H1 (cell line): ENCODE measurements at regions not wholly inside any gene's neighbourhood (a gene's known extent, or its start where the extent isn't known, plus 50 kb on each side); places are given as distances from the start of the nearest gene placed in this dataset.

ENCODE experiments used
- CTCF ChIA-PET: fragments of 300-600 bp; sonication (Branson Sonifier 250); formaldehyde crosslinking; loops from one replicate; lab custom pipeline; 2021; ENCODE audit not compliant: partially characterized antibody; lab: Charles Lee
- POLR2A ChIA-PET: fragments of 300-600 bp; sonication (Branson Sonifier 250); formaldehyde crosslinking; loops from one replicate; lab custom pipeline; 2021; ENCODE audit warnings: inconsistent platforms; ENCODE audit not compliant: partially characterized antibody; lab: Charles Lee
- DNase-seq, 2 experiments: peaks; one replicate each; pipeline versions ENCODE4 v3.0.0 to v3.0.0-alpha.2; 2010 to 2022; ENCODE audit warnings: low spot score in 2 of 2, low read depth in 1 of 2, mixed read lengths in 1 of 2
- FAIRE-seq: peaks from 2 replicates; lab custom pipeline; 2011; peaks lifted over from hg19 to GRCh38; lab: Jason Lieb, UNC
- H2AFZ ChIP-seq: 2 replicates; pipeline ENCODE4 v1.8.1; 2012; ENCODE audit warnings: low read length, inconsistent platforms
- H2AK5ac ChIP-seq: 2 replicates; pipeline ENCODE4 v1.6.1; 2013; ENCODE audit warnings: low read depth, low read length
- H2BK120ac ChIP-seq: replicated peaks from 2 replicates; pipeline ENCODE3; 2013; ENCODE audit warnings: low read depth, low read length, inconsistent platforms
- H2BK12ac ChIP-seq: 2 replicates; pipeline ENCODE4 v1.6.1; 2013; ENCODE audit warnings: low read depth, low read length
- H2BK15ac ChIP-seq: 2 replicates; pipeline ENCODE4 v1.6.1; 2013; ENCODE audit warnings: low read length
- H2BK20ac ChIP-seq: 2 replicates; pipeline ENCODE4 v1.6.1; 2013; ENCODE audit warnings: low read length
- H2BK5ac ChIP-seq: 2 replicates; pipeline ENCODE4 v1.6.1; 2013; ENCODE audit warnings: low read depth, low read length
- H3K14ac ChIP-seq: 2 replicates; pipeline ENCODE4 v1.6.1; 2013; ENCODE audit warnings: inconsistent platforms; ENCODE audit not compliant: insufficient read length
- H3K18ac ChIP-seq: 2 replicates; pipeline ENCODE4 v1.6.1; 2013; ENCODE audit warnings: low read length; ENCODE audit errors: extremely low read depth
- H3K23ac ChIP-seq: 2 replicates; pipeline ENCODE4 v1.6.1; 2013; ENCODE audit warnings: inconsistent platforms; ENCODE audit not compliant: insufficient read length
- H3K23me2 ChIP-seq: 2 replicates; pipeline ENCODE4 v1.6.1; 2013; ENCODE audit warnings: low read depth, low read length
- H3K27ac ChIP-seq: 2 replicates; pipeline ENCODE4 v1.6.1; 2011; ENCODE audit warnings: low read depth, low read length, inconsistent platforms
- H3K27me3 ChIP-seq, 4 experiments: replicated peaks in 1 of 4; 1 replicate in 1 of 4; 2 replicates in 3 of 4; pipeline versions ENCODE4 v1.6.1 to v1.8.1; 2011 to 2013; ENCODE audit warnings: low read length in 3 of 4, mild to moderate bottlenecking in 3 of 4, inconsistent platforms in 2 of 4, mixed read lengths in 2 of 4, moderate library complexity in 1 of 4; ENCODE audit not compliant: control insufficient read depth in 3 of 4, insufficient read depth in 3 of 4; ENCODE audit errors: extremely low read depth in 1 of 4
- H3K36me3 ChIP-seq, 4 experiments: 2 replicates each; pipeline versions ENCODE4 v1.6.1 to v1.8.1; 2011 to 2013; ENCODE audit warnings: mild to moderate bottlenecking in 4 of 4, low read length in 3 of 4, moderate library complexity in 2 of 4, control low read depth in 1 of 4, inconsistent platforms in 1 of 4; ENCODE audit not compliant: insufficient read depth in 4 of 4, control insufficient read depth in 2 of 4
- H3K4ac ChIP-seq: replicated peaks from 2 replicates; pipeline ENCODE3; 2013; ENCODE audit warnings: low read length, low read depth, mixed read lengths, inconsistent platforms; ENCODE audit not compliant: insufficient read length
- H3K4me1 ChIP-seq, 4 experiments: replicated peaks in 1 of 4; 1 replicate in 1 of 4; 2 replicates in 3 of 4; pipeline versions ENCODE4 v1.6.1 to v1.8.1; 2011 to 2013; ENCODE audit warnings: low read length in 3 of 4, inconsistent platforms in 2 of 4, mixed read lengths in 1 of 4; ENCODE audit not compliant: insufficient read depth in 4 of 4, control insufficient read depth in 3 of 4
- H3K4me2 ChIP-seq, 2 experiments: 2 replicates each; pipeline versions ENCODE4 v1.6.1 to v1.8.1; 2011 to 2013; ENCODE audit warnings: low read depth in 2 of 2, low read length in 2 of 2, control low read depth in 1 of 2, inconsistent platforms in 1 of 2, mild to moderate bottlenecking in 1 of 2; ENCODE audit not compliant: insufficient read depth in 1 of 2
- H3K4me3 ChIP-seq, 4 experiments: fragments of 200-600, 300-600 bp in 1 of 4; sonication (generic), shearing (Covaris generic), sonication (Bioruptor Twin) in 1 of 4; 2 replicates each; pipeline versions ENCODE4 v1.5.1 to v1.8.1; 2011 to 2016; ENCODE audit warnings: low read length in 4 of 4, low read depth in 3 of 4, control low read depth in 2 of 4, inconsistent platforms in 2 of 4, mild to moderate bottlenecking in 2 of 4, mixed read lengths in 1 of 4, moderate library complexity in 1 of 4; ENCODE audit not compliant: insufficient read depth in 2 of 4; ENCODE audit errors: extremely low read depth in 1 of 4
- H3K56ac ChIP-seq: replicated peaks from 2 replicates; pipeline ENCODE3; 2013; ENCODE audit warnings: low read depth, mild to moderate bottlenecking, mixed read lengths, low read length, inconsistent platforms; ENCODE audit not compliant: insufficient read length
- H3K79me1 ChIP-seq: 2 replicates; pipeline ENCODE4 v1.6.1; 2013; ENCODE audit warnings: low read depth, low read length, control low read depth
- H3K79me2 ChIP-seq, 2 experiments: 2 replicates each; pipeline versions ENCODE4 v1.6.1 to v1.8.1; 2012 to 2013; ENCODE audit warnings: low read length in 2 of 2, mild to moderate bottlenecking in 2 of 2, inconsistent platforms in 1 of 2; ENCODE audit not compliant: insufficient read depth in 2 of 2, control insufficient read depth in 1 of 2
- H3K9ac ChIP-seq, 4 experiments: replicated peaks in 1 of 4; 1 replicate in 1 of 4; 2 replicates in 3 of 4; pipeline versions ENCODE4 v1.6.1 to v1.8.1; 2011 to 2013; ENCODE audit warnings: low read depth in 3 of 4, low read length in 3 of 4, control low read depth in 2 of 4, mild to moderate bottlenecking in 2 of 4, moderate library complexity in 2 of 4, inconsistent platforms in 1 of 4; ENCODE audit errors: extremely low read depth in 1 of 4
- H3K9me3 ChIP-seq, 2 experiments: 2 replicates each; pipeline versions ENCODE4 v1.6.1 to v1.8.1; 2012 to 2013; ENCODE audit warnings: mild to moderate bottlenecking in 2 of 2, moderate library complexity in 2 of 2, control low read depth in 1 of 2, inconsistent platforms in 1 of 2, low read depth in 1 of 2, low read length in 1 of 2, mixed read lengths in 1 of 2; ENCODE audit not compliant: insufficient read depth in 2 of 2
- H4K20me1 ChIP-seq, 2 experiments: replicated peaks in 1 of 2; 2 replicates each; pipeline versions ENCODE3 to v1.8.1; 2011 to 2013; ENCODE audit warnings: inconsistent platforms in 2 of 2, low read length in 2 of 2, mild to moderate bottlenecking in 1 of 2; ENCODE audit not compliant: insufficient read depth in 2 of 2, control insufficient read depth in 1 of 2
- H4K5ac ChIP-seq: 2 replicates; pipeline ENCODE4 v1.6.1; 2013; ENCODE audit warnings: low read length, low read depth, mixed read lengths, inconsistent platforms; ENCODE audit not compliant: insufficient read length
- H4K8ac ChIP-seq: 2 replicates; pipeline ENCODE4 v1.8.0; 2013; ENCODE audit warnings: mild to moderate bottlenecking, moderate library complexity, low read length, inconsistent platforms; ENCODE audit not compliant: insufficient read depth; ENCODE audit errors: extremely low read depth
- H4K91ac ChIP-seq: replicated peaks from 2 replicates; pipeline ENCODE3; 2013; ENCODE audit warnings: low read length, mixed read lengths, inconsistent platforms; ENCODE audit not compliant: insufficient read length
- GABPA ChIP-seq: IDR thresholded peaks from 2 replicates; pipeline ENCODE4 v1.6.1; 2011; ENCODE audit warnings: mild to moderate bottlenecking, low read length, moderate library complexity, borderline replicate concordance; ENCODE audit not compliant: insufficient read depth
- HDAC6 ChIP-seq: IDR thresholded peaks from one replicate; pipeline ENCODE4 v1.7.1; 2012; ENCODE audit warnings: low read depth, mild to moderate bottlenecking, inconsistent platforms, low read length, moderate library complexity
- MAX ChIP-seq: IDR thresholded peaks from 2 replicates; pipeline ENCODE4 v1.6.1; 2012; ENCODE audit warnings: inconsistent platforms
- POLR2A ChIP-seq, 2 experiments: IDR thresholded peaks; 1 replicate in 1 of 2; 2 replicates in 1 of 2; pipeline ENCODE4 v1.6.1; 2011; ENCODE audit warnings: low read depth in 2 of 2, low read length in 2 of 2, mild to moderate bottlenecking in 2 of 2; ENCODE audit errors: control extremely low read depth in 1 of 2
- POLR2AphosphoS5 ChIP-seq: IDR thresholded peaks from 2 replicates; pipeline ENCODE4 v1.6.1; 2011; ENCODE audit warnings: low read depth, low read length
- RXRA ChIP-seq: IDR thresholded peaks from 2 replicates; pipeline ENCODE4 v1.6.1; 2011; ENCODE audit warnings: low read depth, mild to moderate bottlenecking, low read length, moderate library complexity; ENCODE audit not compliant: insufficient read depth
- SIRT6 ChIP-seq: IDR thresholded peaks from one replicate; pipeline ENCODE4 v1.7.1; 2012; ENCODE audit warnings: low read length, inconsistent platforms
- SP4 ChIP-seq: IDR thresholded peaks from 2 replicates; pipeline ENCODE4 v1.6.1; 2012; ENCODE audit warnings: low read length, inconsistent platforms
- TAF7 ChIP-seq: optimal IDR thresholded peaks from 2 replicates; pipeline ENCODE3; 2011; ENCODE audit warnings: low read depth, mild to moderate bottlenecking, inconsistent platforms, low read length, moderate library complexity, borderline replicate concordance
- YY1 ChIP-seq: IDR thresholded peaks from 2 replicates; pipeline ENCODE4 v1.6.1; 2011; ENCODE audit warnings: low read depth, mild to moderate bottlenecking, low read length
- ZNF274 ChIP-seq: IDR thresholded peaks from 2 replicates; pipeline ENCODE4 v1.7.0; 2012; ENCODE audit warnings: low read length, borderline replicate concordance; ENCODE audit errors: extremely low read depth
- WGBS, 2 experiments: shearing (Covaris generic) in 1 of 2; methylation state at CpG; one replicate each; pipeline versions ENCODE4 v1.1.6 to v1.1.7; 2013 to 2015; ENCODE audit warnings: low lambda C conversion rate in 2 of 2, mixed read lengths in 2 of 2, inconsistent platforms in 1 of 2, low coverage in 1 of 2, missing lambda C conversion rate in 1 of 2; ENCODE audit not compliant: insufficient replicate concordance in 2 of 2, insufficient coverage in 1 of 2, insufficient read length in 1 of 2; ENCODE audit errors: extremely low coverage in 1 of 2, missing lambda C conversion rate in 1 of 2; 5-methylcytosine and 5-hydroxymethylcytosine counted together

- no peak overlapping the region for H2BK12ac ChIP-seq
- H3K79me1 ChIP-seq = no peaks in the 10 kb centered on the region
- no peak overlapping the region for H3K4me3 ChIP-seq
- no peak for FAIRE-seq
- H4K20me1 ChIP-seq = no peaks in the 10 kb centered on the region
- H3K79me2 ChIP-seq = no peaks in the 10 kb centered on the region
- no peak overlapping the region for H3K14ac ChIP-seq
- H3K18ac ChIP-seq = no peak overlapping the region
- no peaks in the 10 kb centered on the region for H3K36me3 ChIP-seq
- H3K23ac ChIP-seq = no peak overlapping the region
- H4K91ac ChIP-seq = no peak overlapping the region
- H4K5ac ChIP-seq = no peak overlapping the region
- no peak overlapping the region for H3K4me2 ChIP-seq
- CTCF ChIA-PET = interaction anchor here (0.6 kb wide), 1 partner anchor 1887 kb away, joined by 4 read pairs; no protein-coding TSS in a partner anchor
- no peaks in the 10 kb centered on the region for H3K9me3 ChIP-seq
- no peaks in the 10 kb centered on the region for H3K23me2 ChIP-seq
- H3K4me1 ChIP-seq = no peaks in the 10 kb centered on the region
- H2BK15ac ChIP-seq = no peak overlapping the region
- 95% methylated on average over 1 of the region's 1 CpG; no CpG with 5 or more reads in 1 of the 2 experiments for WGBS, 2 experiments
- no peak overlapping the region for H2BK5ac ChIP-seq
- H2AFZ ChIP-seq = no peak overlapping the region
- POLR2A ChIA-PET = no interaction called here
- no peak overlapping the region for H3K27ac ChIP-seq
- H3K27me3 ChIP-seq = no peaks in the 10 kb centered on the region
- no peak overlapping the region for H2AK5ac ChIP-seq
- no peak overlapping the region for H3K9ac ChIP-seq
- no peak overlapping the region for H2BK20ac ChIP-seq
- no peak overlapping the region for H2BK120ac ChIP-seq
- DNase-seq = no peak
- no peak overlapping the region for H4K8ac ChIP-seq
- no peak overlapping the region for H3K4ac ChIP-seq
- H3K56ac ChIP-seq = no peak overlapping the region
- TF ChIP-seq YY1 (no peak), MAX (no peak), HDAC6 (no peak), ZNF274 (no peak), POLR2AphosphoS5 (no peak), TAF7 (no peak), RXRA (no peak), SIRT6 (no peak), POLR2A (IDR thresholded peaks at IDR 0.05; ENCODE audit: control extremely low read depth in 1 of 2, low read depth in 2 of 2, low read length in 2 of 2) (no peak), GABPA (no peak), SP4 (no peak)
Measured at GRCh38 chr14:41385797-41386196, 220.9 kb upstream of the LRFN5 start.
